HG02623 (cell line): ENCODE measurements at regions not wholly inside any gene's neighbourhood (a gene's known extent, or its start where the extent isn't known, plus 50 kb on each side); places are given as distances from the start of the nearest gene placed in this dataset.
"Not testable (repeated sequence)": the region's sequence is repeated elsewhere in the genome, so short reads cannot be mapped to it uniquely, and the experiment has no call there.

Experiments used
- ATAC-seq: cut with Tn5 transposase; IDR thresholded peaks from one replicate; pipeline ENCODE4 v1.9.1; 2021; ENCODE audit warnings: moderate library complexity; ENCODE audit not compliant: unreplicated experiment

DNA sequence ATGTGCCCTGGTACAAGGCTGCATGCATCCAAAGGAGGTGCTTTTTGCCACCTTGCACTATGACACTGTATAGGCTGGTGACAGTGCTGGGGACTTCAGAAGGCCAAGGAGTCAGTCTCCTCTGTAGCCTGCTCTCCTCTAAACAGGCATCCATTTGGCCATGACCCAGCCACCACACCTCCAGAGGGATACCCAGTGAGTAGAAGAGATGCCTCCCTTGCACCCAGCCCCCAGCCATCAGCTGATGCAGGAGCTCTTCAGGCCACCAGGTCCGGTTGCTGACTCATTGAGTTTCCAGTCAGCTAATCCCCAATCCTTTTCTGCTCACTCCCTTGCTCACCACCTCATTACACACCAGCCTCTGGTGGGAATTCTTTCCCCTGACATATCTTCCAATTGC lies 99.8 kb downstream of the PJA1 start:
- no peak for ATAC-seq

DNA sequence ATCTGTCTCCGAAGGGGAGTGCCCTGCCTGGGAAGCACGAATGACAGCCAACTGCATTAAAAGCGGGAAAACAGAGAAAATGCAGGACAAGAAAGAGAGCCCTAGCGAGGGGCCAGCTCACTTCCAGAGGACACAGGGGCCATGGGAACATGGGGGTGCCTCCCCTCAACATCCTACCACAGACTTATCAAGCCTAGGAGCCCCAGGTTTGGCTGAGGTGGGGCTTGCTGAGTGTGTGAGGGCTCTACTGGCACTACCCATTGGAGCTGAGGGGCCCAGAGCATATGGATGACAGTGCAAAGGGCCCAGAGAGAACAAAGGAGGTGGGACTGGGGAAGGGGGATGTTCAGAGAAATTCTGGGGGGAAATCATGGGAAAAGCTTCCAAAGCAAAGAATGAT lies 101.8 kb downstream of the PJA1 start:
- no peak for ATAC-seq

DNA sequence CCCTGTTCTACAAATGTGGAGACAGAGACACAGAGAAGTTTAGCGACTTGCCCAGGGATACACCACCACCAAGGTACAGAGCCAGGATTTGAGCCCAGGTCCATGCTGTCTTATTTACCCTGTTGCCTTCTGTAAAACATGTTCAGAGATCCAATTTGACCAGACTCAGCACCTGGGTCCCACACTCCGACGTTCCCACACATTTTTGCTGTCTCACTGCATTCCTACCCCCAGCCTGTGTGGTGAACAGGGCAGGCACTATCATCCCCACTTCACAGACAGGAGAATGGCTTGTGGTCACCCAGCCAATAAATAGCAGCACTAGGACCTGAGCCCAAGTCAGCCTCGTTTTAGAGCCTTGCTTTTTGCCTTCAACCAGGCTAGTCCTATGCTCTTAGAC lies 102.8 kb downstream of the PJA1 start:
- no peak for ATAC-seq

DNA sequence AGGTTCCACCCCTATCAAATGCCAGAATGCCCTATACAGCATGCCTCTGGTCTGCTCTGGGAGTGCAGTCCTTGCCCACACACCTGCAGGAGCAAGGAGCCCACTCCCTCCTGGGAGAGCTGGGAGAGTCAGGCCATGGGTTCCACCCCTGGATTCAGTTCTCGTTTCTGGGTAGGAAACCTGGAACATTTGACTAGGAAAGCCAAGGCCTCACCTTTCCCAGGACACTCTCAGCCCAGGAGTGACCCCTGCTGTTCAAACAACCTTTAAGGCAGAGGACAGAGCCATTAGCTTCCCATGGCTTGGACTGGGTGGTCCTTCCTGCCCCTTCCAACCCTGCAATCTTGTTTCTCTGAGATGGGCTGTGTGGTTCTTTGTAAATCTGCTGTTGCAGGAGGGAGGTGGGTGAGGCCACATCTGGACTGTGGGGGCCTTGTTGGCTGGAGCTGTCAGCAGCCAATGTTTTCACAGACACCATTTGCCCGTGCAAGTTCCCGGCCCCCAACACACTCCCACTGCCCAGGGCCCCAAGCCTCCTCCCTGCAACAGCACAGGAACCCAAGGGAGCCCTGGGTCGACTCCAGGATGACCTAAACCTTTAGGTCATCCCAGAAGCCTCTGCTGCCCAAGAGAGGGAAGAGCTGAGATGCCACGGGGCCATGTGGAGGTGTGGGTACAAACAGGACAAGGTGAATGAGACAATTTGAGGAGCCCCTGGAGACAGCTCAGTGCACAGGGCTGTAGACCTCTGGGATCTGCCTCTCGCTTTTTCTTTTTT lies 104.4 kb downstream of the PJA1 start:
- ATAC-seq: no peak

DNA sequence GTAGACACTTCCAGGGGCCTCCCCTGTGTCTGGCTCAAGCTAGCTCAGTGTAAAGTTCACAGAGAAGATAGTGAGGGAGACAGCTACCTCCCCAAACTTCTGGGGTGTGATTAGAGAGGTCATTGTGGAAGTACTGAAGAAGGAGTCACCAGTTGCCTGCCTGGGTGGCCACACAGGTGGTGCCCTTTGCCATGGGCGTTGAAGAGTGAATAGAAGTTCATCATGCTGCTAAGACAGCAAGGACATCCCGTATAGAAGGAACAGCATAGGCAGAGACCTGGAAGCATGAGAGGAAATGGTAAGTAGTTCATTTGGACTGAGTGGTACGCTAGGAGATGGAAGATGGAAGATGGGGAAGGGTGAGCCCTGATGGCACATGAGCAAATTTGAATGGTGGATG lies 110.1 kb downstream of the PJA1 start:
- ATAC-seq: no peak

DNA sequence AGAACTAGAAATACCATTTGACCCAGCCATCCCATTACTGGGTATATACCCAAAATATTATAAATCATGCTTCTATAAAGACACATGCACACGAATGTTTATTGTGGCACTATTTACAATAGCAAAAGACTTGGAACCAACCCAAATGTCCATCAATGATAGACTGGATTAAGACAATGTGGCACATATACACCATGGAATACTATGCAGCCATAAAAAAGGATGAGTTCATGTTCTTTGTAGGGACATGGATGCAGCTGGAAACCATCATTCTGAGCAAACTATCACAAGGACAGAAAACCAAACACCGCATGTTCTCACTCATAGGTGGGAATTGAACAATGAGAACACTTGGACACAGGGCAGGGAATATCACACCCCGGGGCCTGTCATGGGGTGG lies 110.8 kb downstream of the PJA1 start:
- ATAC-seq: not testable (repeated sequence)

DNA sequence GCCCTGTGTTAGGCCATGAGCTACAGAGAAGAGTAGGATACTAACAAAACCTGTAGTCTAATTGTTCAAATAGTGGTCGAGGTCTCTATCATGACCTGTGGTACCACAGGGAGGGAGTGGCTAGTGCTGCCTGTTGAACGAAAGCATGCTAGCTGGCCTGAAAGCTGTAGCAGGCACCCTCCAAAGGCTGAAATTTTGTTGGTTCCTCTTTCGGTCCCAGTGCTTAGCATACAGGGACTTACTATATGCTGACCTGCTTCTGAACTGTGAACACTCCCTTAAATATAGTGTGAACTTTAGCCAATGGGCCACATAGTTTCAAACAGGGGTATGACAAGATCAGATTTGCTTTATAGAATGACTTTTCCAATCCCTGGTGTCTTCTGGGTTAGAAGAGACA lies 113.4 kb downstream of the PJA1 start:
- peak; percentile 68 for ATAC-seq

DNA sequence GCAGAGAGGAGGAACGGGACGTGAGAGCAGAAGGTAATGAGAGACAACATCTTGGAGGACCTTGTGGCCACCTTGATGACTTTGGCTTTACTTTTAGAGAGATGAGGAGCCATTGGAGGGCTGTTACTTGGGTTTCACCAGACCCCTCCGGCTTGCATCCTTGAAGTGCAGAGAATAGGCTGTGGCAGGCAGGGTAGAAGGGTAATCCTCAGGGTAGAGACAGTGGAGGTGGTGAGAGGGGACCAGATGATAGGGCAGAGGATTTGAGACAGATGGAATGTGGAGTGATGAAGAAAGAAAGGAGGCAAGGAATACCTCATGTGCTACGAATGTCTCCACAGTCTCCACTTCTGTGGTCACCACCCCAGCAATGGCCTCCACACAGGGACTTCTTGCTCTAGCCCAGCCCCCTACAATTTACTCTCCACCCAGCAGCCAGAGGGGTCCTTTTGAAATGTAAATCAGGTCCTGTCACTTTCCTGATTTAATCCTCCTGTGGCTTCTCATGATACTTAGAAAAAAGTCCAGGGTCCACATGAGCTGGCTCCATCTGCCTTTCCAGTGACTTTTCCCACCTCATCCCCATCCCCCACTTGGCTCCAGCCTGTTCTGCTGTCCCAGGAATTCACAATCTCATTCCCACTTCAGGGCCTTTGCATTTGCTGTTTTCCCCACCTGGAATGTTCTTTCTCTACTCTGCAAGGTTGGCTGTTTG lies 115.0 kb downstream of the PJA1 start:
- ATAC-seq: no peak

DNA sequence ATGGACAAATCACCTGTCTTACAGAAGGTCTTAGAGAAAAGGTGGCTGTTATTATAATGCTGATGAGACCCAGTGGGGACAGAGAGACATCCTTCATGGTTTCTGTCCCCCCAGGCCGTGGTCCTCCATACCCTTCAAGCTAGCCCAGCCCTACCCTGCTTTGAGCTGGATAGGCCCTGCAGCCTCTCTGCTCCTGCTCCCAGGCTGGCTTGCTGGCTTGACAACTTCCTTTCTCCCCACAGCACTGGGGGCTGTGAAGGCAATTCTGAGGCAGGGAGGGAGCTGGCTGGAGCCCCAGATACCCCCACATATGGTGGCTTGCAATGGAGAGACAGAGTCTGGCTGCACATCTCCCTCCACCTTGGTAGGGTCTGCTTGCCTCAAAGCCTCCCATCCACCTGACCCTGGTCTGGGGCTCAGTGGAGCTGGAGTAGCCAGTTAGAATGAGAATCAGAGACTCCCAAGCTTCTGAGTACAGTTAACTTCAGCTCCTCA lies 118.2 kb downstream of the PJA1 start:
- ATAC-seq: no peak

DNA sequence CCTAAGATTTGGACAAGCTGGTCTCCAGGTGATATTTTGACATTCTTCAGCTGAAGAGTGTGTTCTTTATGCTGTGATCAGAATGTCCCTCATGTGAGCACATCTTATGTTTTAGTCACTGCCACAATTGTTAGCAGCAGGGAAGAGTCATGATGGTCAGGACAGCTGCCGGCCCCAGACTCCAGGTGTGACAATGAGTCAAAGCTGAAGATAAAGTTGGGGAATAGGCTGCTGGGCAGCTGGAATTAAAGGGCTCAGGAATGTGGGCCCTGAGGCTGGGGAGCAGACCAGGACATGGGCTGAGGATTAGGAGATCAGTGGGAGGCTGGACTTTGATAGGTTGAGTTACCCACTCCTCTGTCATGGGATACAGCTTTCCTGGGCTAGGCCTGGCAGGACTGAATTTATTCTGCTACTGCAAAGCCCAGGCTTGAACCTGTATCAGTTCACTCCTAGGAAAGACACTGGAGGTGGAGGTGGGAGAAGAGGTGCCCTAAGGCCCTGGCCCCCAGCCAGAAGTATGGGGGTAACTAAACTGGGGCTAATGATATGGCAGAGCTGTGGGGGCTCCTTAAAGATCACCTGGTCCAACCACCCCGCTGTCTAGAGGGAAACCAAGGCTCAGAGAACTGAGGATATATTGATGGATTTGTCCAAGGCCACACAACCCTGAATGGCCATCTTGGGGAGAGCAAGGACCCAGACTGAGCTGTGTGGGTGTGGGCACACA lies 119.5 kb downstream of the PJA1 start:
- no peak for ATAC-seq

DNA sequence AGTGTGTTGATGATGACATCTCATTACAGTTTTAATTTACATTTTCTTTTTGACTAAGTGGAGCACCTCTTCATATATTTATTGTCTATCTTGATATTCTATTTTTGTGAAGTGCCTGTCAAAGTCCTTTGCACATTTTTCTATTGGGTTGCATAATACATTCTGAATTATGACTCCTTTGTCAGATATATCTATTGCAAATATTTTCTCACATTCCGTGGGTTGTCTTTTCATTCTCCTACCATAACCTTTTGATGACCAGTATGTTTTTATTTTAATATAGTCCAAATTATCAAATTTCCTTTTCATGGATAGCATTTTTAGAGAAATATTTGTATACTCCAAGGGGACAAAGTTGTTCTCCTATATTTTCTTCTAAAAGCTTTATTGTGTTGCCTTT lies 126.4 kb downstream of the PJA1 start:
- ATAC-seq: no peak

DNA sequence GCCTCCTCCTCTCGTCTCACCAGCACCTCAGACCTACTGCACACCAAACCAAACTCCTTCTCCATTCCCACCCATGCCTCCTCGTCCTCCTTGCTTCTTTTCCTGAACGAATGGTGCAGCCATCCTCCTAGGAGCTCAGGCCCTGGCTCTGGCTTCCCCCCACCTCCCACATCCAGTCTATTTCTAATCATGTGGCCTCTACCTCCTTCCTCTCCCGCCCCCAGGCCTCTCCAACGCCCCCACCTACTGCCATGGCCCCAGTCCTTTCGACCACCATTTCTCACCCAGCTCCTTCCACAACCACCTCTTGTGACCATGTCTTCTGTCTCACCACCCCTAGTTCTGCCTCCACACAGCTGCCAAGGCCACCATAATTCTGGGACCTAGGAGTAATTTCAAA lies 127.1 kb downstream of the PJA1 start:
- no peak for ATAC-seq

DNA sequence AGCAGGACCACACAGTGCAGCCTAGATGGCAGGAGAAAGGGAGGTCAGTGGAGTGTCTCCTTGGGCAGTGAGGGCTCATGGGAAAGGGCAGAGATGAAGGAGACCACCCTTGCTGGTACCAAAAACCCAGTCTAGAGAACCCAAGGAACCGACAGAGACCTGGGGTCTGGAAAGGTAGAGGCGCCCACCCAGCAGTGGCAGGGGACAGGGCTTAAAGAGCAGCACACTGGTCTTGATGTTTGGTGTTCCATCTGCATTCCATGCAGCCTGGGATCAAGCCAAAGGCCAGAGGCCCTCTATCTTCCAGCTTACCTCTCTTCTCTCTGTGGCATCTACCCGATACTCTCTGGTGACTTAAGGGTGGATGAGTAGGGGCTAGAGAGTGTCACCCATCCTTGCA lies 127.5 kb downstream of the PJA1 start:
- ATAC-seq: no peak

DNA sequence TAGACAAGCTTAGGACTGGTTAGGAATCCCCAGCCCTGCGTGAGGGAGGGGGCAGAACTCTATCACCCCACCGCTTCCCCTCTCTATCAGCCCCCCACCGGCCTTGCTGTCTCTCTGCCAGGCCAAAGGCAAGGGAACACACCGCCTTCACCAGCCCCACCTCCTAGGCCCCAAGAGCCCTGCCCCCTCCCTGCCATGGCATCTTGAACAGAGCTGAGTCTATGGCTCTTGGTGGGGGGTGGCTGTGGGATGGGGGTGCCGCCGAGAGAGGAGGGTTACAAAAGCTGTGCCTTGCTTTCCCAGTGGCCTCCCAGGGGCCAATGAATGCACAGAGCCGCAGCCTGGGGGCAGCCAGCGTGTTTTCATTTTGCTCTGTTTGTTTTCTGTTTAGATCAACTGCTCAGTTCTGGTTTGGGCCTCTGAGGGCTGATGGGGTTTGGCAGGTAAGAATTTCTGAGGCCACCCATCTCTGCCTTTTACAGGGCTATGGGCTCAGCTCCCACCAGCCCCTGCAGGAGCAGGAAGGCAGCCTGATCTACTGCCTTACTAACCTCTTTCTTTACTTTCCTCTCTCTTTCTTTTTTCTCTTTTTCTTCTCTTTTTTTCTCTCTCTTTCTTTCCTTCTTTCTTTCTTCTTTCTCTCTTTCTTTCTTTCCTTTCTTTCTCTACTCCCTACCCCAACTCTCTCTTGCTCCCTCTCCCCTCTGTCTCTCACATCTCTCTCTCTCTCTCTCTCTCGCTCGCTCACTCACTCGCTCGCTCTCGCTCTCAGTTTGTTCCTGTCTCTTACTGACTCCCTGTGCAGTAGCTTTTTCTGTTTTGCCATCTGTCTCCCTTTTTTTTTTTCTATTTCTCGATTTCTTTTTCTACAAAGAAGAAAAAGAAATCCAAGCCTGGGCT lies 128.3 kb downstream of the PJA1 start:
- no peak for ATAC-seq

DNA sequence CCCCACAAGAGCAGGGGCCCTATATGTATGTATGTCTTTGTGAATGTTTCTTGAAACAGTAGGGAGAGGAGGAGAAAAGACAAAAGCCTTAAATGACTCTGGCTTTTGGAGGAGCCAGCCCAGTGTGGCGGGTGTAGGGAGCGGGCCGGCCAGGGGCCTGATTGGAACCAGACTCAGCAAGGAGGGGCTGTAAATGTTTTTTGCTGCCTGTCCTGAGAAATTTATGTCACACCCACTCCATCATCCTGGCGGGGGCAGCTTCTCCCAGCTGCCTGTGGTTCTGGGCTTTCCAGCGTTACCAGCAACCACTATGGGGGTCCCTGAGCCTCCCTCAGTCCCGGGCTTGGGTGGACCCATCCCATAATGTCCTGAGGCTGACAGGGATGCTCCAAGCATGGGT lies 130.8 kb downstream of the PJA1 start:
- no peak for ATAC-seq

DNA sequence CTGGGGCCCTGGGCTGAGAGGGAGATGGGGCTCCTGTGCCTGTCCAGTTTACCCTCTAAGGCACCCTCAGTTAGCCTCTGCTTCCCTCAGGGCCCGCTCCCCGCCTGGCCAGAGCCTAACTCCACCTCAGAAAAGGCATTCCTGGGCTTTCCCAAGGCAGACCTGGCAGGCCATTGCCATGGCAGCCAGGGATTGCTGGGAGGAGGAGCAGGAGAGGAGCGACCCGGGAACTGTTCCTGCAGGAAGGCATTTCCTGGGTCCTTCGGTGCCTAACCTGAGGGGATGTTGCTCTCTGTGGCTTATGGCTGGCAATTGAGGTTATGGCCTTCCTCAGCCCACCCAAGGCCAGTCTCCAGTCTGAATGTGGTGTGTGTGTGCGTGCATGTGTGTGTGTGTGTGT lies 131.3 kb downstream of the PJA1 start:
- no peak for ATAC-seq

DNA sequence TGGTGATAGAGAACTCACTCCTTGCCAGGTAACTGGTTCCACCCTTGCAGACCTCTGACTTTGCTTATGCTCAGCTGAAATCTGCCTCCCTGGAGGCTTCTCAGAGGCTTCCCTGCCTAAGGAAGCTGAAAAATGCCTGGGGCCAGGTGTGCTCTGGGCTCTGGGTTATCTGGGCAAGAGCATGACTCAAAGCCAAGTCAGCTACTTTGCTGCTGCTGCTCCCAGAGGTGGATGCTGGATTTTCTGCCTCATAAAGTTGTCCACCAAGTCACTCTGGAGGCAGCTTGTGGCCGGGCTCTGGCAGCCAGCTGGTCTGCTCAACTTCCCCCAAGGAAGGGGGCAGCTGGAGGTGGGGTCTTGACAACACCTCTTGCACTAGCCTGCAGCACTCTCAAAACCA lies 132.7 kb downstream of the PJA1 start:
- ATAC-seq: no peak

DNA sequence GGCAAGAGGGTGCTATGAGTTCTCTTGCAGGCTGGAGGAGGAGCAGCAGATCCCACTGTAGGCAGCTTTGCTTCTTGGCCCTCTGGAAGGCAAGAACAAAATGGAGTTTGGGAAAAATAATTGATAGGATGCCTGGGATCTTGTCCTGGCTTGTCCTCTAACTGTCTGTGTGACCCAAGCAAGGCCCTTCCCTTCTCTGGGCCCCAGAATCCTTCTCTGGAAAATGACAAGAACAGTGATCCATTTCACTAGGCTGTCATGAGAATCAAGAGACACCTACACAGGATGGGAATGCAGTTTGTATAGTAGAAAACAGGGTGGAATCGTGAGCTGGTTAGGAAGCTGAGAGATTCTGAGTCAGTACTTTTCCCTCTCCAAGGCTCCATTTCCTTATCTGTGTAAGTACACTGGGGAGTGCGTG lies 133.3 kb downstream of the PJA1 start:
- ATAC-seq: no peak

DNA sequence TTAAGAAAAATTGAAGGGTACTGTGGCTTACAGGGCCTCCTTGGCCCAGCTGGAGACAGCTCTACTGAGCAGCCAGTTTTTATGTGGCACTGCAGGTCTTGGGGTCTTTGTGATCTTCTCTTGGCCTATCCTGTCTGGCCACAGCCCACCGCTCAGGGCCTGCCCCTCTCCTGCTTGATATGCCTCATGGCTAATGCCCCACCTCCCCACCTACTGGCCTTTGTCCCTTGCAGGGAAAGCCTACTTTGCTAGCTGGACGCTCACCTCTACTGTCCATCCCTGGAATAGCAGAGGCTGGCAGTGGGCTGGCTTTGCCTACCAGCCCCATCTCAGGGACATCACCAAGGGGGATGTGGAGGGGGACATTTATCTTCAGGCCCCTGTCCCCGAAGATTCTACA lies 134.1 kb downstream of the PJA1 start:
- ATAC-seq: no peak

DNA sequence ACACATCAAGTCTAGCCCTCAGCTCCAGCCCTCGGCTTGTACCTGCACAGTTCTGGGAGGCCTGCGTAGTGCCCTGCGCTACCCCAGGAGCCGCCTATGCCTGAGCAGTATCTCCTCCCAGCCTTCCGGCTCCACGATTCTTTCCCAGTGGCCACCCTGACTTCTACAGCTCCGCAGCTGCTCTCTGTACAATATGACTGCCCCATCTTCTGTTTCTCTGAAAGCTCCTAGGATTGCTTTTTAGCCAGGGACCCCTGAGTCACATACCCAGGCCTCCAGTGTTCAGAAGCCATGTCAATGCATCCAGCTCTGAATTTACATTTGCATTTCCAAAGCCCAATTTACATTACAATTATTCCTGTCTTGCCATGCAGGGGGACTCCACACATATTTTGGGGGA lies 135.5 kb downstream of the PJA1 start:
- no peak for ATAC-seq

DNA sequence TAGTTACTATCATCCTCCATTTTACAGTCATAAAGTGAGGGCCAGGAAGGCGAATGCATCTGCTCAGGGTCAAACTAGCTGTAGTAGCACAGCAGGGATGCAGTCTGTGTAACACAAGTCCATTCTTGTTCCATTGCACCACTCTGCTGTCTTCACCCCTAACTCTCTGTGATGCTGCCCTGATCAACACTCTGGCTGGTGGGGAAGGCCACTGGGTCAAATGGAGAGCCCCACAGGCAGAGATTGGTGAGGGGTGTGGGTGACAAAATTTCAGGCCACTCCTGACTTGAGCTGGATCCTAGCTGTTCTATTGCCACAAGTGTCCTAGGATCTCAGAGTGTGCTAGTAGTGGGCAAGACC lies 136.5 kb downstream of the PJA1 start:
- peak; percentile 21 for ATAC-seq
